ENCODE measurements at regions not wholly inside any gene's neighbourhood (a gene's known extent, or its start where the extent isn't known, plus 50 kb on each side); places are given as distances from the start of the nearest gene placed in this dataset.

- TF ChIP-seq HDGF (IDR thresholded peaks at IDR 0.05), result no peak
- TF ChIP-seq ASH2L (IDR thresholded peaks at IDR 0.05; ENCODE audit: borderline replicate concordance, low read depth), result no peak
- no peak for TF ChIP-seq SIX5 (IDR thresholded peaks at IDR 0.05; ENCODE audit: low read depth, low read length, severe bottlenecking)
- TF ChIP-seq PRDM15 (CRISPR knock-in tag; IDR thresholded peaks at IDR 0.05), result no peak
Observed at GRCh38 chr1:191839891-191840290, 318.4 kb upstream of the RGS18 start (continued).

GRCh38 chr1:191851799-191852595, 306.3 kb upstream of the RGS18 start:
- WGBS (ENCODE audit: insufficient coverage, insufficient replicate concordance, low lambda C conversion rate, missing lambda C conversion rate), result 0% methylated on average over 1 of the region's 1 CpG
- in situ Hi-C loops (cut with MboI), result no loop called here
- Histone ChIP-seq H3K4me3 (no peak overlapping the region), H3K9me3 (replicated peaks; ENCODE audit: control insufficient read depth, insufficient read depth, low read length) (no peaks in the 10 kb centered on the region), H2AFZ (ENCODE audit: control insufficient read depth, low read depth, low read length) (no peak overlapping the region), H3K9ac (ENCODE audit: control insufficient read depth, insufficient read depth, low read length) (no peak overlapping the region), H4K20me1 (ENCODE audit: control insufficient read depth, insufficient read depth) (no peaks in the 10 kb centered on the region), H3K27ac (ENCODE audit: control insufficient read depth, insufficient read depth) (no peak overlapping the region), H3K4me2 (ENCODE audit: control insufficient read depth, insufficient read depth) (no peak overlapping the region), H3K4me1 (ENCODE audit: control insufficient read depth, insufficient read depth, low read length) (no peaks in the 10 kb centered on the region), H3K27me3 (replicated peaks in 1 of 2; ENCODE audit: control insufficient read depth in 2 of 2, insufficient read depth in 2 of 2, low read length in 1 of 2) (no peaks in the 10 kb centered on the region), H3K36me3 (ENCODE audit: control insufficient read depth in 2 of 2, insufficient read depth in 2 of 2, low read length in 1 of 2) (no peaks in the 10 kb centered on the region), H3K79me2 (ENCODE audit: control insufficient read depth, insufficient read depth, low read length) (no peaks in the 10 kb centered on the region)
- no TSS peak for BruUV-seq (replicated peaks)
- POLR2A ChIA-PET, result no interaction called here
- no peak for DNase-seq (ENCODE audit: low read depth, low spot score)
- SMC1A ChIA-PET (ENCODE audit: uncharacterized antibody, unreplicated experiment), result no interaction called here
- intact Hi-C loops (cut with micrococcal nuclease; ENCODE audit: unreplicated experiment), result no loop called here
- ATAC-seq, result no peak
- FAIRE-seq, result no peak
- CTCF ChIA-PET, result interaction anchor here (1.2 kb wide), 1 partner anchor 10 kb away, joined by 3 read pairs; no protein-coding TSS in a partner anchor
- RAD21 ChIA-PET (ENCODE audit: unreplicated experiment), result no interaction called here
- TF ChIP-seq TCF3 (IDR thresholded peaks at IDR 0.05; ENCODE audit: borderline replicate concordance, insufficient read depth, low read depth, low read length) (no peak), SKIL (IDR thresholded peaks at IDR 0.05; ENCODE audit: low read depth, poor library complexity, severe bottlenecking) (no peak), ELK1 (IDR thresholded peaks at IDR 0.05; ENCODE audit: low read depth, low read length) (no peak), ZNF217 (IDR thresholded peaks at IDR 0.05) (no peak), TAF1 (IDR thresholded peaks at IDR 0.05; ENCODE audit: borderline replicate concordance, low read depth, low read length) (no peak), TBL1XR1 (IDR thresholded peaks at IDR 0.05; ENCODE audit: low read depth, low read length) (no peak), ATF7 (IDR thresholded peaks at IDR 0.05; ENCODE audit: low read depth) (no peak), ZNF622 (IDR thresholded peaks at IDR 0.05) (no peak), YBX1 (IDR thresholded peaks at IDR 0.05) (no peak), SREBF1 (IDR thresholded peaks at IDR 0.05; ENCODE audit: low read length) (no peak), HDAC6 (IDR thresholded peaks at IDR 0.05; ENCODE audit: unreplicated experiment) (no peak), SP1 (IDR thresholded peaks at IDR 0.05; ENCODE audit: low read depth, low read length) (no peak), JUNB (IDR thresholded peaks at IDR 0.05) (no peak)

All from GM12878 (cell line).